GM18498 (cell line): ENCODE measurements at regions not wholly inside any gene's neighbourhood (a gene's known extent, or its start where the extent isn't known, plus 50 kb on each side); places are given as distances from the start of the nearest gene placed in this dataset.

ENCODE experiments used
- ATAC-seq: cut with Tn5 transposase; IDR thresholded peaks from one replicate; pipeline ENCODE4 v1.9.1; 2021; ENCODE audit warnings: mild to moderate bottlenecking, moderate library complexity; ENCODE audit not compliant: unreplicated experiment

- no peak for ATAC-seq
Measured at GRCh38 chr14:40616579-40616978, 990.1 kb upstream of the LRFN5 start.

GRCh38 chr14:40601063-40601462 lies 1005.6 kb upstream of the LRFN5 start:
- ATAC-seq = no peak

- no peak for ATAC-seq
Measured at GRCh38 chr14:40599725-40600124, 1007.0 kb upstream of the LRFN5 start.

GRCh38 chr14:40581264-40581663 lies 1025.4 kb upstream of the LRFN5 start:
- ATAC-seq = no peak

- no peak for ATAC-seq
Measured at GRCh38 chr14:40576880-40577478, 1029.7 kb upstream of the LRFN5 start.

- ATAC-seq = no peak
Measured at GRCh38 chr14:40574780-40575179, 1031.9 kb upstream of the LRFN5 start.

- ATAC-seq = no peak
Measured at GRCh38 chr14:40525314-40525713, 1081.4 kb upstream of the LRFN5 start.

- no peak for ATAC-seq
Measured at GRCh38 chr14:40523123-40523522, 1083.6 kb upstream of the LRFN5 start.

GRCh38 chr14:40494483-40494882 lies 1062.2 kb upstream of the FBXO33 start:
- no peak for ATAC-seq

- no peak for ATAC-seq
Measured at GRCh38 chr14:40487824-40488223, 1055.6 kb upstream of the FBXO33 start.

- ATAC-seq = no peak
Measured at GRCh38 chr14:40485688-40486087, 1053.5 kb upstream of the FBXO33 start.

GRCh38 chr14:40476005-40476404 lies 1043.8 kb upstream of the FBXO33 start:
- no peak for ATAC-seq

- ATAC-seq = no peak
Measured at GRCh38 chr14:40467969-40468368, 1035.7 kb upstream of the FBXO33 start.

GRCh38 chr14:40464531-40464930 lies 1032.3 kb upstream of the FBXO33 start:
- ATAC-seq = no peak

GRCh38 chr14:40463886-40464285 lies 1031.7 kb upstream of the FBXO33 start:
- no peak for ATAC-seq

- no peak for ATAC-seq
Measured at GRCh38 chr14:40452674-40453073, 1020.4 kb upstream of the FBXO33 start.

GRCh38 chr14:40447017-40447416 lies 1014.8 kb upstream of the FBXO33 start:
- ATAC-seq = no peak

- no peak for ATAC-seq
Measured at GRCh38 chr14:40445020-40445419, 1012.8 kb upstream of the FBXO33 start.

GRCh38 chr14:40436551-40436950 lies 1004.3 kb upstream of the FBXO33 start:
- ATAC-seq = no peak

GRCh38 chr14:40417777-40418401 lies 985.7 kb upstream of the FBXO33 start:
- peak; percentile 84 for ATAC-seq

- ATAC-seq = no peak
Measured at GRCh38 chr14:40416565-40416964, 984.3 kb upstream of the FBXO33 start.

- no peak for ATAC-seq
Measured at GRCh38 chr14:40414386-40414785, 982.2 kb upstream of the FBXO33 start.

GRCh38 chr14:40413136-40413535 lies 980.9 kb upstream of the FBXO33 start:
- ATAC-seq = no peak
